GM13977 (cell line): ENCODE measurements at regions not wholly inside any gene's neighbourhood (a gene's known extent, or its start where the extent isn't known, plus 50 kb on each side); places are given as distances from the start of the nearest gene placed in this dataset.

Experiments used
- DNase-seq: peaks from one replicate; pipeline ENCODE4 v3.0.0; 2012; ENCODE audit warnings: low spot score
- CTCF ChIP-seq: IDR thresholded peaks from 2 replicates; pipeline ENCODE4 v1.5.1; 2012; ENCODE audit warnings: mild to moderate bottlenecking, control low read depth; ENCODE audit not compliant: insufficient read depth; ENCODE audit errors: extremely low read depth, missing control alignments
- in situ Hi-C: fragments of 300-500 bp; cut with MboI; formaldehyde crosslinking; loops from one replicate; pipeline ENCODE4 v1.12.0; 2022; ENCODE audit warnings: low sequenced_read_pairs, low pct_unique_long_range_greater_than_20kb, mixed read lengths, inconsistent platforms; ENCODE audit not compliant: unreplicated experiment

DNA sequence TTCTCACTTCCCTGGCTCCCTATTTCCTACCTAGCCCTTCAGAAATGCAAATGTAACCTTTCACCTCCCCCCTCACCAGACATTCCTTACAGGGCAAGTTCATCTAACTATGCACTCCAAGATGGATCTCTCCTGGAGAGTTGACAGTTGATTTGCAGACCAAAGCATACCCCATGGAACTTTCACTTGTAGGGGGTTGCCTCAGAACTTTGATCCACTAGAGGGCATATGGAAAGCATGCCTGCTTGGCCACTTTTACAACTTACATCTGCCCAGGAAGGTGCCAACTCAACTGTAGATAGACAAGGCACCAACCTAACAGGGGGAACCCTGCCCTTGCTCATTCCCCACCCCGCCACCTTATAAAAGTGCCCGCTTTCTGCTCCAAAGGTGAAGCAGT is 187.8 kb downstream of the NXNL2 start:
- DNase-seq = no peak
- TF ChIP-seq CTCF = no peak
- in situ Hi-C loops = no loop called here

DNA sequence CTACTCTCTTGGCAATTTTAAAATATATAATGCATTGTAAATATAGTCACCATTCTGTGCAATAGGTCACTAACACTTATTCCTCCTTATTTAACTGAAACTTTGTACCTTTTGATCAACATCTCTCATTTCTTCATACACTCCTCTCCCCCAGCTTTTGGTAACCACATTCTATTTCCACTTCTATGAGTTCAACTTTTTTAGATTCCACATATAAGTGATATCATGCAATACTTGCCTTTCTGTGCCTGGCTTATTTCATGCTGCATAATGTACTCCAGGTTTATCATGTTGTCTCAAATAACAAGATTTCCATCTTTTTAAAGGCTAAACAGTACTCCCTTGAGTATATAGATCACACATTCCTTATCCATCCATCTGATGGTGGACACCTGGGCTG is 188.8 kb downstream of the NXNL2 start:
- DNase-seq = no peak
- no peak for TF ChIP-seq CTCF
- in situ Hi-C loops = no loop called here

- no peak for TF ChIP-seq CTCF
- DNase-seq = no peak
- in situ Hi-C loops = no loop called here
Observed at GRCh38 chr9:88724331-88724730, 189.4 kb downstream of the NXNL2 start.

DNA sequence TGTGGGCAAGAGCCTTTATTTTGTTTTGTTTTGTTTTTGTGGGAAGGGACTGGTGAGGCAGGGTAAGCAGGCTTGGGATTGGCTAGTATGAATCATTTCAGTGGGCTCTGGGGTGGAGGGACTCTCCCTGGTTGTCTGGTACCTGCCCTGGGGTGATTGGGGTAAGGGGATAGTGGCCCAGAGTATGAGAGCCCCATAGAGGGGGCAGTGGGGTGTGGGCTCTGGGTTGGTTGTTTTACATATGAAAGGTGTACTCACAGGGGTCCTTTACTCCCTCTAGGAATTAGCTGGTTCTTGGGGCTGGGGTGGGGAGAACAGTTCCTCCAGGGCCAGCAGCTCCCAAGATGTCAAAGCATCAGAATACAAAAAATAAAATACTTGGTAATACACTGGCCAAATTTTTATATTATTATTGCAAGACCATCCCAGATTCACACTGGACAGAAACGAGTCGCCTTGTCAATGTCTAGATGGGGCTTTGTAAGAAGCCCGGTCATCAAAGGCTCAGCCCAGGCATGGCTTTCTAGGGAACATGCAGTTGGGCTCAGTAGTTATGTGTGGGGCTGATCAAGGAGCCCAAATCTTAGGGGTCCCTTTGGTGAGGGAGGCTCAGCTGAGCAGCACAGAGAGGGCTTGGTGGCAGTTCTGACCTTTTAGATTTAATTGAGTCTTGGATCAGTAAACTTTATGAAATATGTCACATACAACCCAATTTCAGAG is 190.5 kb downstream of the NXNL2 start:
- in situ Hi-C loops = no loop called here
- TF ChIP-seq CTCF = no peak
- no peak for DNase-seq

GRCh38 chr9:88726803-88727202 is 191.8 kb downstream of the NXNL2 start:
- TF ChIP-seq CTCF = no peak
- in situ Hi-C loops = no loop called here
- DNase-seq = no peak

DNA sequence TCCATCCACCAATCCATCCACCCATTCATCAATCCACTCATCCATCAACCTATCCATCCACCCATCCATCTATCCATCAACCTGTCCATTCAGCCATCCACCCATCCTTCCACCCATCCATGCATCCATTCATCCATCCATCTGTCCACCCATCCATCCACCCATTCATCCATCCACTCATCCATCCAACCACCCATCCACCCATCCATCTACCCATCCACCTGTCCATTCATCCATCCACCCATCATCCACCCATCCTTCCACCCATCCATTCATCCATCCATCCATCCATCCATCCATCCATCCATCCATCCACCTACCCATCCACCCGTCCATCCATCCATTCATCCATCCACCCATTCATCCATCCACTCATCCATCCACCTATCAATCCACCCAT is 195.8 kb downstream of the NXNL2 start:
- in situ Hi-C loops = no loop called here
- no peak for TF ChIP-seq CTCF
- no peak for DNase-seq
